Kidney epithelial cell (primary cell): ENCODE measurements at regions not wholly inside any gene's neighbourhood (a gene's known extent, or its start where the extent isn't known, plus 50 kb on each side); places are given as distances from the start of the nearest gene placed in this dataset.

Experiments
- DNase-seq: peaks from one replicate; pipeline ENCODE4 v3.0.0-alpha.2; 2010; ENCODE audit warnings: low read depth
- H3K27me3 ChIP-seq: 2 replicates; pipeline ENCODE4 v1.6.0; 2011; ENCODE audit warnings: low read length; ENCODE audit not compliant: control insufficient read depth, insufficient read depth
- H3K36me3 ChIP-seq: 2 replicates; pipeline ENCODE4 v1.5.1; 2011; ENCODE audit warnings: low read length; ENCODE audit not compliant: control insufficient read depth, insufficient read depth
- H3K4me3 ChIP-seq: 2 replicates; pipeline ENCODE4 v1.5.1; 2011; ENCODE audit warnings: low read depth, mild to moderate bottlenecking, control low read depth, low read length
- TF ChIP-seq, protein P1 (sequence below): IDR thresholded peaks from 2 replicates; pipeline ENCODE4 v1.5.1; 2011; ENCODE audit warnings: mild to moderate bottlenecking, moderate library complexity, low read length, control low read depth, inconsistent platforms; ENCODE audit not compliant: insufficient read depth, poor library complexity, severe bottlenecking

DNA sequence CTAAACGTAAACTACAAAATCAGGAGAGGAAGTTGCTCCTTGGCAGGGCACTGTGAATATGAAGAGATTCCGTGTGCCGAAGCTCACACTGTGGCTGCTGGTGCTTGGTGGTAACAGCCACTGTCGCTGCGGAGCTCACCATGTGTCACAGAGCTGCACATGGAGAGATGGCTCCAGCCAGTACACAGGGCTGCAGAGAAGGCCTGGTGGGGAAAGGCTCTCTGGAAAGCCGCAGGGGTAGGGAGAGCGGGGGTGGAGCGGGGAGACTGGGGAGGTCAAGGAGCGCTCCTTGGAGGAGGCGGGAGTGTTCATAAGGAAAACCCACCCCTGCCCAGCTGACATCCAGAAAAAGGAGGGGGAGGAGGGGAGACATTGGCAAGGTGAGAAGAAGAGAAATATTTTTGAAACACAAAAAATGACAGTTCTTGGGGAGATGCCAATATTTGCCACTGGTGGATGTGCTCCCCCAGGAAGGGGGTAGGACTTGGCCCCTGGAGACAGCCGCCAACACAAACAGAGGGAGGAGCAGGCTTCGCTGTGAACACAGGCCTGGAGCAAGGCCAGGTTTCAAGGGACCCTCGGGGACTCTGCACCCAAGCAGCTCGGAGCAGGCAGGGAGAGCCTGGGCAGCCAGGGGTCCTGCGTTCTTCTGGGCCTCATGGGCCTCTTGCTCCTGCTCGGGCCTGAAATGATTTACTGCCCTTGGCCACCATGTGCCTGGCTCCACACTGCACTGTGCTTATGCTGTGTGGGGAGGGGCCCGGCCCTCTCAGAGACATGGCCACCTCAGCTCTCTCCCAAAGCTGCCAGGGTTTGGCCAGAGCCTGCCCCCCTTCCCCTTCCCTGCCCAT lies 102.6 kb upstream of the GLI2 start:
- Histone ChIP-seq H3K27me3 (peaks cover 10% of the 10 kb centered on the region), H3K36me3 (no peaks in the 10 kb centered on the region), H3K4me3 (no peak overlapping the region)
- TF ChIP-seq, protein P1, sequence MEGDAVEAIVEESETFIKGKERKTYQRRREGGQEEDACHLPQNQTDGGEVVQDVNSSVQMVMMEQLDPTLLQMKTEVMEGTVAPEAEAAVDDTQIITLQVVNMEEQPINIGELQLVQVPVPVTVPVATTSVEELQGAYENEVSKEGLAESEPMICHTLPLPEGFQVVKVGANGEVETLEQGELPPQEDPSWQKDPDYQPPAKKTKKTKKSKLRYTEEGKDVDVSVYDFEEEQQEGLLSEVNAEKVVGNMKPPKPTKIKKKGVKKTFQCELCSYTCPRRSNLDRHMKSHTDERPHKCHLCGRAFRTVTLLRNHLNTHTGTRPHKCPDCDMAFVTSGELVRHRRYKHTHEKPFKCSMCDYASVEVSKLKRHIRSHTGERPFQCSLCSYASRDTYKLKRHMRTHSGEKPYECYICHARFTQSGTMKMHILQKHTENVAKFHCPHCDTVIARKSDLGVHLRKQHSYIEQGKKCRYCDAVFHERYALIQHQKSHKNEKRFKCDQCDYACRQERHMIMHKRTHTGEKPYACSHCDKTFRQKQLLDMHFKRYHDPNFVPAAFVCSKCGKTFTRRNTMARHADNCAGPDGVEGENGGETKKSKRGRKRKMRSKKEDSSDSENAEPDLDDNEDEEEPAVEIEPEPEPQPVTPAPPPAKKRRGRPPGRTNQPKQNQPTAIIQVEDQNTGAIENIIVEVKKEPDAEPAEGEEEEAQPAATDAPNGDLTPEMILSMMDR = no peak
- no peak for DNase-seq

DNA sequence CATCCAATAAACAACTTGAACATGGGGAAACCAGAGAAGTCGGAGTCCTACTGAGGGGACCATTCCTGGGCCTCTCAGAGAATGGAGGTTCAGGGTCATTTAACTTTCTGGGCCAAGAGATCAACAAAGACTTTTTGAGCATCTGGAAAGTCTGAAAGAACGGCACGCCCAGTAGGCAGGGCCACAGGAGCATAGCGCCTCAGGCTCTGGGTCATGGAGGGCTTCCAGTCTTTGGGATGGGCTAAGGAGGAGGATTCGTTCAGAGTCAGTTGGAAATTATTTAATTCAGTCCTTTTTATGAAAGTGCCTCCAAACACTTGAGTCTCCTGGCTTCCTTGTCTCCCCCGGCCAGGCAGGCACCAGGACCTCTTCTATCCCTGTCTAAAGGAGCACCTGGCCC lies 101.1 kb upstream of the GLI2 start:
- Histone ChIP-seq H3K4me3 (no peak overlapping the region), H3K36me3 (no peaks in the 10 kb centered on the region), H3K27me3 (peaks cover 12% of the 10 kb centered on the region)
- TF ChIP-seq, protein P1 = no peak
- no peak for DNase-seq

- Histone ChIP-seq H3K27me3 (peaks cover 12% of the 10 kb centered on the region), H3K4me3 (no peak overlapping the region)
- TF ChIP-seq, protein P1 = no peak
These were observed 100.5 kb upstream of the GLI2 start for GRCh38 chr2:120635146-120635545.

DNA sequence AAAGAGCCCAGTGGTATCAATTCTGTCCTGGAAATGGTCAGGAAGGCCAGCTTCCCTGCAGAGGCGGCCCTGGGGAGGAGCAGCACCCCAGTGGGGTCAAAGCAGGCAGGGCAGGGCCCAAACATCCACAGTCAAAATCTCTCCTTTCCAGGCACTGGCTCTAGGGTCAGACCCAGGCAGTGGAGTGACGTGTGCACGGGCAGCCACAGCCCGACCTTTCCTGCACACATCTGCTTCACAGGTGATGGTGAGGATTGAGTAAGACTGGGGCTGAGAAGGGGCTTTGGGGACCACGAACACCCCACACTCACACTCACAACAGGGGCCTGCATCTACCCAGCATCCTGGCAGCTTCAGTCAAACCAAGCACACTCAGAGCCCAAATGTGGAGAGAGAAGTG lies 97.8 kb upstream of the GLI2 start:
- no peak overlapping the region for H3K4me3 ChIP-seq
- TF ChIP-seq, protein P1 = no peak
- DNase-seq = no peak

More at GRCh38 chr2:120635146-120635545, 100.5 kb upstream of the GLI2 start:
- no peak for DNase-seq
- H3K36me3 ChIP-seq = no peaks in the 10 kb centered on the region

GRCh38 chr2:120638450-120638849 lies 97.2 kb upstream of the GLI2 start:
- DNase-seq = no peak

More for the DNA sequence above, 97.8 kb upstream of the GLI2 start:
- Histone ChIP-seq H3K36me3 (no peaks in the 10 kb centered on the region), H3K27me3 (peaks cover 8% of the 10 kb centered on the region)

More at GRCh38 chr2:120638450-120638849, 97.2 kb upstream of the GLI2 start:
- TF ChIP-seq, protein P1 = no peak
- Histone ChIP-seq H3K27me3 (peaks cover 4% of the 10 kb centered on the region), H3K36me3 (no peaks in the 10 kb centered on the region), H3K4me3 (no peak overlapping the region)
